Osteocyte (in vitro differentiated cells): ENCODE measurements at regions not wholly inside any gene's neighbourhood (a gene's known extent, or its start where the extent isn't known, plus 50 kb on each side); places are given as distances from the start of the nearest gene placed in this dataset.

Experiments
- DNase-seq: peaks from one replicate; pipeline ENCODE4 v3.0.0; 2021; ENCODE audit warnings: mixed read lengths; ENCODE audit not compliant: unreplicated experiment; ENCODE audit errors: extremely low spot score
- H3K27ac Mint-ChIP-seq: one replicate; pipeline ENCODE4 v1.8.0; 2021; ENCODE audit warnings: mild to moderate bottlenecking, mixed read lengths; ENCODE audit not compliant: unreplicated experiment
- H3K27me3 Mint-ChIP-seq: one replicate; pipeline ENCODE4 v1.8.0; 2021; ENCODE audit warnings: mixed read lengths; ENCODE audit not compliant: unreplicated experiment
- H3K36me3 Mint-ChIP-seq: one replicate; pipeline ENCODE4 v1.8.0; 2021; ENCODE audit warnings: mixed read lengths; ENCODE audit not compliant: unreplicated experiment
- H3K4me1 Mint-ChIP-seq: one replicate; pipeline ENCODE4 v1.8.0; 2021; ENCODE audit warnings: mixed read lengths; ENCODE audit not compliant: unreplicated experiment
- H3K4me3 Mint-ChIP-seq: one replicate; pipeline ENCODE4 v1.8.0; 2021; ENCODE audit warnings: mild to moderate bottlenecking, moderate library complexity, mixed read lengths; ENCODE audit not compliant: unreplicated experiment
- H3K9me3 Mint-ChIP-seq: one replicate; pipeline ENCODE4 v1.8.0; 2021; ENCODE audit warnings: mixed read lengths; ENCODE audit not compliant: unreplicated experiment
- TF ChIP-seq, protein P1 (sequence below): fragments of 200-600 bp; sonication (generic); IDR thresholded peaks from 2 replicates; pipeline ENCODE4 v1.5.0; 2021; ENCODE audit warnings: antibody characterized with exemption, mild to moderate bottlenecking, moderate library complexity

DNA sequence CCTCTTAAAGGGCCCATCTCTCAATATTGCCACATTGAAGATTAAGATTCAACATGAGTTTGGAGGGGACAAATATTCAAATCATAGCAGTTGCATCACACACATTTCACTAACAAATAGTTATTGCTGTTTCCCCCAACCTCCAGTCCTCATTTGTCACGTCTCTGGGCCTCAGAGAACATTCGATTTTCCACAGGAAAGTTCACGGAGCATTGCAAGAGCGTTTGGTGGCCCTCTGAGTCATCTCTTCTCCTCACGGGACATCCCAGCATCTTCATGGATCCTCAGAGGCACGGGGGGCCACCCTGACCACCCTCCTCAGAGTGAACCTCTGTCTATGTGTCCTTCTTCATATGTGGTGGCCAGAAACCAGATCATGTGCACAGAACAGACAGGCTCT is 50.3 kb upstream of the CHST15 start:
- H3K27me3 Mint-ChIP-seq, result no peaks in the 10 kb centered on the region
- peaks cover under 1% of the 10 kb centered on the region for H3K4me1 Mint-ChIP-seq
- TF ChIP-seq, protein P1, sequence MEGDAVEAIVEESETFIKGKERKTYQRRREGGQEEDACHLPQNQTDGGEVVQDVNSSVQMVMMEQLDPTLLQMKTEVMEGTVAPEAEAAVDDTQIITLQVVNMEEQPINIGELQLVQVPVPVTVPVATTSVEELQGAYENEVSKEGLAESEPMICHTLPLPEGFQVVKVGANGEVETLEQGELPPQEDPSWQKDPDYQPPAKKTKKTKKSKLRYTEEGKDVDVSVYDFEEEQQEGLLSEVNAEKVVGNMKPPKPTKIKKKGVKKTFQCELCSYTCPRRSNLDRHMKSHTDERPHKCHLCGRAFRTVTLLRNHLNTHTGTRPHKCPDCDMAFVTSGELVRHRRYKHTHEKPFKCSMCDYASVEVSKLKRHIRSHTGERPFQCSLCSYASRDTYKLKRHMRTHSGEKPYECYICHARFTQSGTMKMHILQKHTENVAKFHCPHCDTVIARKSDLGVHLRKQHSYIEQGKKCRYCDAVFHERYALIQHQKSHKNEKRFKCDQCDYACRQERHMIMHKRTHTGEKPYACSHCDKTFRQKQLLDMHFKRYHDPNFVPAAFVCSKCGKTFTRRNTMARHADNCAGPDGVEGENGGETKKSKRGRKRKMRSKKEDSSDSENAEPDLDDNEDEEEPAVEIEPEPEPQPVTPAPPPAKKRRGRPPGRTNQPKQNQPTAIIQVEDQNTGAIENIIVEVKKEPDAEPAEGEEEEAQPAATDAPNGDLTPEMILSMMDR, result no peak
- no peak overlapping the region for H3K4me3 Mint-ChIP-seq
- no peak overlapping the region for H3K27ac Mint-ChIP-seq
- H3K36me3 Mint-ChIP-seq, result no peaks in the 10 kb centered on the region
- no peaks in the 10 kb centered on the region for H3K9me3 Mint-ChIP-seq
- DNase-seq, result no peak
